MG63 (cell line): ENCODE measurements at regions not wholly inside any gene's neighbourhood (a gene's known extent, or its start where the extent isn't known, plus 50 kb on each side); places are given as distances from the start of the nearest gene placed in this dataset.

Source experiments
- DNase-seq: peaks from one replicate; pipeline ENCODE4 v3.0.0-alpha.2; 2020
- H3K27me3 ChIP-seq: fragments of 250-450 bp; sonication (Bioruptor Pico); 2 replicates; pipeline ENCODE4 v1.5.1; 2020; ENCODE audit warnings: mild to moderate bottlenecking, moderate library complexity
- H3K36me3 ChIP-seq: fragments of 250-450 bp; sonication (Bioruptor Pico); 2 replicates; pipeline ENCODE4 v1.5.1; 2020; ENCODE audit warnings: mild to moderate bottlenecking, moderate library complexity
- H3K4me3 ChIP-seq: fragments of 250-450 bp; sonication (Bioruptor Pico); 2 replicates; pipeline ENCODE4 v1.5.1; 2020; ENCODE audit warnings: mild to moderate bottlenecking, moderate library complexity
- H3K9me3 ChIP-seq: fragments of 250-450 bp; sonication (Bioruptor Pico); 2 replicates; pipeline ENCODE4 v1.5.1; 2020; ENCODE audit warnings: mild to moderate bottlenecking, moderate library complexity

DNA sequence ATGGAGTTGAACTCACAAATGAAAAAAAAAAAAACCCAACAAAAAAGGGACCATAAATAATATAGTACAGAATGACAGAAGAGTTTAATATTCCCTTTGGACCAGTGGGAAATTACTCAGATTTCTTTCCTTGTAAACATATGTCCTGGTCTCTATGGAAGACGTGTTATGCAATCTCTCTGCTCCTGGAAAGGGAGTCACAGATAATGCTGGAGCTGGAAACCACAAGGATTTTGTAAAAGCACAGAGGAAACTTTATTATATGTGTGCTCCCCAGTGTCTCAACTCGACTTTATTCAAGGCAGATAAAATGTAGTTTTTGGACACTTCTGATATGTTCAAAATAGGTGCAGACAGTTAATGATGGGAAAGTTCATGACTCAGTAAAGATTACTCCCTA is 88.1 kb upstream of the ZFP64 start:
- H3K36me3 ChIP-seq: no peaks in the 10 kb centered on the region
- H3K9me3 ChIP-seq: no peaks in the 10 kb centered on the region
- H3K27me3 ChIP-seq: peaks cover 13% of the 10 kb centered on the region
- H3K4me3 ChIP-seq: no peak overlapping the region
- no peak for DNase-seq

- no peaks in the 10 kb centered on the region for H3K36me3 ChIP-seq
- H3K9me3 ChIP-seq: no peaks in the 10 kb centered on the region
- no peak for DNase-seq
- no peak overlapping the region for H3K4me3 ChIP-seq
- H3K27me3 ChIP-seq: peaks cover 3% of the 10 kb centered on the region; the same call in 1 of the 2 replicates
These were observed 83.7 kb upstream of the ZFP64 start for GRCh38 chr20:52275181-52275691.

DNA sequence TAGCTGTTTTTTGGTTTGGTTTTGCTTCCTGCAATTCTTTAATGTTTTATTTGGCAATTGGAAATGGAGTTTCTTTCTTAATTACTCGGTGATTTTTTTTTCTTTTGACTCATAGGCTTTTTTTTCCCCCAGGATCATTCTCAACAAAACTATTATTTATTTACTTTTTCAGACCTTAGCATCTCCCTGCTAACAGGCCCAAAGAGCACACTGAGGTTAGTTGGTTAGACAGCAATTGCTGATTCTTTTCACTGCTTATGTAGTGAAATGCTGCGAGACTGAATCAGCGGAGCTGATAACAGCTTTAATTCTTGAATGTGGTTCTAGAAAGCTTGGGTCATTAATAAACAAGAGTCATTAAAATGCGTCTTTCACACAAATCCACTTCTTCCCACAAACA is 79.1 kb upstream of the ZFP64 start:
- Histone ChIP-seq H3K9me3 (no peaks in the 10 kb centered on the region), H3K4me3 (no peak overlapping the region), H3K36me3 (no peaks in the 10 kb centered on the region), H3K27me3 (no peaks in the 10 kb centered on the region)
- DNase-seq: no peak

DNA sequence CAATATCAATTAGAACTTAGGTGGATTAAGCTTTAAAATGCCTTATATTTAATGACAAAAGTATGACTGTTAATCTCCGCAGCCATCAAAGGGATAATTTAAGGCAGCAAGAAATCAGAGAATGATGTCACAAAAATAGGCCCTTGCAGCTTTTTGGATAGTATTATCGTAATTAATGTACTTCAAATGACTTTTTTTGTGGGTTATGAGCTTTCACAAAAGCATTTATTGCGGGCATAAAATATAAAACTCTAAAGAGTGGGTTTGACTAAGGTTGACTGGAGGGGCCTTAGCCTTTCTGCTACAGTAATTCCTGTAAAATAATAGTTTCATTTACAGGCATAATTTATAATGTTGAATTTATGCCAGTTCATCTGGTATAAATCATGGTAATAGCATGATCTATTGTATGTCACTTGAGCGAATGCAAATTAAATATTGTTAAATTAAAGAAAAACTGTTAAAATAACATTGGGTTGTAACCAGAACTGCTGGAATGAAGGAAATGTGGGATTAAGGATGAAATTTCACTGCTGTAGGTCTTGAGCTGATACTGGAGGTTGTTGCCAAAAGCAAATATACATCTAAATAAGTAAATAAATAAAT is 78.5 kb upstream of the ZFP64 start:
- H3K36me3 ChIP-seq: no peaks in the 10 kb centered on the region
- no peak overlapping the region for H3K4me3 ChIP-seq
- H3K27me3 ChIP-seq: no peaks in the 10 kb centered on the region
- no peak for DNase-seq
- no peaks in the 10 kb centered on the region for H3K9me3 ChIP-seq

- H3K36me3 ChIP-seq: no peaks in the 10 kb centered on the region
- H3K9me3 ChIP-seq: no peaks in the 10 kb centered on the region
- no peak overlapping the region for H3K4me3 ChIP-seq
- DNase-seq: no peak
- no peaks in the 10 kb centered on the region for H3K27me3 ChIP-seq
These were observed 77.7 kb upstream of the ZFP64 start for GRCh38 chr20:52269321-52269720.

GRCh38 chr20:52268184-52268749 is 76.7 kb upstream of the ZFP64 start:
- no peak for DNase-seq
- Histone ChIP-seq H3K4me3 (no peak overlapping the region), H3K36me3 (no peaks in the 10 kb centered on the region), H3K9me3 (no peaks in the 10 kb centered on the region; the same call in 1 of the 2 replicates), H3K27me3 (no peaks in the 10 kb centered on the region)

DNA sequence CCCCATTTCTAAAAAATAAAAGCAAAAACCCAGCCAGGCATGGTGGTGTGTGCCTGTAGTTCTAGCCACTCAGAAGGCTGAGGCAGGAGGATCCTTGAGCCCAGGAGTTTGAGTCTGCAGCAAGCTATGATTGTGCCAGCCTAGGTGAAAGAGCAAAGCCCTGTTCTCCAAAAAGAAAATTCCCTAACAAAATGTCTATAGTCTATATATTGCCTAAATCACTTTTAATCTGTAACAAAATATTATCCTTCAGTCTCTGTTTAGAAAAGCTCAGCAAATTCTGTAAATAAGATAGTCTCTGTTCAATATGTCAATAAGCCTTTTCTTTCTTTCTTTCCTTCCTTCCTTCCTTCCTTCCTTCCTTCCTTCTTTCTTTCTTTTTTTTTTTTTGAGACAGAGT is 75.8 kb upstream of the ZFP64 start:
- Histone ChIP-seq H3K27me3 (no peaks in the 10 kb centered on the region), H3K36me3 (no peaks in the 10 kb centered on the region), H3K4me3 (no peak overlapping the region), H3K9me3 (no peaks in the 10 kb centered on the region; the same call in 1 of the 2 replicates)
- no peak for DNase-seq

GRCh38 chr20:52263757-52264156 is 72.2 kb upstream of the ZFP64 start:
- no peaks in the 10 kb centered on the region for H3K36me3 ChIP-seq
- no peaks in the 10 kb centered on the region for H3K27me3 ChIP-seq
- H3K9me3 ChIP-seq: no peaks in the 10 kb centered on the region; the same call in 1 of the 2 replicates
- H3K4me3 ChIP-seq: no peak overlapping the region
- no peak for DNase-seq

DNA sequence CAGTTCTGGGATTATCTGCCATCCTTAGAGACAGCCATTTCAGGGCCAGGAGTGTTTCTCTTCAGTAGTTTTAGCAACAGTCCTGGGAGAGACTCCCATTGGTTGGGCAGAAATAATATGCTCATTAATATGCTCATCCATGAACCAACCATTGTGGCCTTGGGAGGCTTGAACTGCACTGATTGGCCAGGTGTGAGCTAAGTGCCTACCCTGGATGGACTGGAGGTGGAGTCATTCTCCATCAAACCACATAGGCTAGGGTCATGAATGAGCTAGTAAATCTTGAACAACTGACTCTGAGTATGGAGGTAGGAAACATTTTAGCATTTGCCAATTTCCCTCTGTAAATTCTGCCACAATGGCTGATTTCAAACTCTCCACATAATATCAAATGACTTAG is 70.2 kb upstream of the ZFP64 start:
- no peak overlapping the region for H3K4me3 ChIP-seq
- no peaks in the 10 kb centered on the region for H3K36me3 ChIP-seq
- H3K27me3 ChIP-seq: no peaks in the 10 kb centered on the region
- no peaks in the 10 kb centered on the region; the same call in 1 of the 2 replicates for H3K9me3 ChIP-seq
- no peak for DNase-seq

DNA sequence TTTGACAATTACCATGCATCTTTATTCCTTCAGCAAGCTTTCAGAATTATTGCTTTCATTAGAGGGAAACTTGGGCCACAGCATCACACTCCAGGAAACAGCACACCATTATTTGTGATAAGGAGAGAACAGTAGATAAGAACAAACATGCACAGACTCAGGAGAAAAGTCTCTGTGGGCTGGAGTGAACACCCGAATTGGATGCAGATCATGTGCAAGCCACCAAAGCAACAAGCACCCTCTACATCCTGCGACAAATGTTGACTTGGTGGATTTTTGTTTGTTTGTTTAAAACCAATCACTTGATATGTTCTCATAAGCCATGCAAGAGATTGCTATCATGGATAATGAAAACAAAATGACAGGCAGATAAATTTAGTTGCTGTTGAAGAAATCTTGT is 67.7 kb upstream of the ZFP64 start:
- no peak for DNase-seq
- no peaks in the 10 kb centered on the region; the same call in 1 of the 2 replicates for H3K9me3 ChIP-seq
- H3K27me3 ChIP-seq: no peaks in the 10 kb centered on the region
- no peaks in the 10 kb centered on the region for H3K36me3 ChIP-seq
- no peak overlapping the region for H3K4me3 ChIP-seq

GRCh38 chr20:52256454-52256853 is 64.9 kb upstream of the ZFP64 start:
- no peak for DNase-seq
- Histone ChIP-seq H3K36me3 (no peaks in the 10 kb centered on the region), H3K4me3 (no peak overlapping the region), H3K9me3 (no peaks in the 10 kb centered on the region), H3K27me3 (no peaks in the 10 kb centered on the region)

DNA sequence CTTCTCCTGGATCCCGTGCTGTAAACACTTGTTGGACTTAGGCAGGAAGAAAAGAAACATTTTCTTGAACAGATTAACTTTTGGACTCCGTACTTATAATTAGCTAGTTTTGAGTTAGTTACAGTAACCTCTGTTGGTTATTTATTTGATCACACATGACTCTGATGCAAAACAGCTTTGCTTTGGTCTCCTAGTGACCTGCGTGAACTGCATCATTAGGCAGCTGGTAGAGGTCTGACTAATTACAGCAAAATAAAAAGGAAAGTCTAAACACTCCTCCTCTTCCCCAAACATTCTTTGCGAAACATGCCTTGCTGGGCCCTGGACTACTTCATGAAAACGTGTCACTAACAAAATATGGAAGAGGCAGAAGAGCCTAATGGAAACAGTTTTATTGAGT is 61.1 kb upstream of the ZFP64 start:
- H3K4me3 ChIP-seq: no peak overlapping the region
- no peaks in the 10 kb centered on the region for H3K27me3 ChIP-seq
- no peaks in the 10 kb centered on the region for H3K9me3 ChIP-seq
- no peak for DNase-seq
- H3K36me3 ChIP-seq: no peaks in the 10 kb centered on the region

DNA sequence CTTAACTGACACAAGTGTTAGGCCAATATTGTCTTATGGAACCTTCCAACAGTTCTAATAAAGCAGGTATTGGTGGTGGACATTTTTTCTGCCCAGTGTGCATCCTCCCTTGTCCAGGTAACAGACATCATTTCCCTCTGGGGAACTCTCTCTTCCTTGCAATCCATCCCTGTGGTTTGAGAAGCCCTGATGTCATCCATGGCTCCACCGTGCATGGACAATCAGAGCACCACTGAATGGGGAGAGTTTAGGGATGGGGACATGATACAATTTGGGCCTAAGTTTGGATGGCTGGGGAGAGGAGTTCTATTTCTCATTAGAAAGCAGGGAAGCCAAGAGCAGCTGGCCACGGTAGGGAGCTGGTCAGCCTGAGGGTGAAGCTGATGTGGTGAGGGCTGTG is 60.2 kb upstream of the ZFP64 start:
- no peaks in the 10 kb centered on the region for H3K9me3 ChIP-seq
- H3K27me3 ChIP-seq: no peaks in the 10 kb centered on the region
- H3K36me3 ChIP-seq: no peaks in the 10 kb centered on the region
- H3K4me3 ChIP-seq: no peak overlapping the region
- no peak for DNase-seq

- Histone ChIP-seq H3K9me3 (no peaks in the 10 kb centered on the region), H3K27me3 (no peaks in the 10 kb centered on the region), H3K36me3 (no peaks in the 10 kb centered on the region), H3K4me3 (no peak overlapping the region)
- DNase-seq: no peak
These were observed 59.6 kb upstream of the ZFP64 start for GRCh38 chr20:52251136-52251700.

DNA sequence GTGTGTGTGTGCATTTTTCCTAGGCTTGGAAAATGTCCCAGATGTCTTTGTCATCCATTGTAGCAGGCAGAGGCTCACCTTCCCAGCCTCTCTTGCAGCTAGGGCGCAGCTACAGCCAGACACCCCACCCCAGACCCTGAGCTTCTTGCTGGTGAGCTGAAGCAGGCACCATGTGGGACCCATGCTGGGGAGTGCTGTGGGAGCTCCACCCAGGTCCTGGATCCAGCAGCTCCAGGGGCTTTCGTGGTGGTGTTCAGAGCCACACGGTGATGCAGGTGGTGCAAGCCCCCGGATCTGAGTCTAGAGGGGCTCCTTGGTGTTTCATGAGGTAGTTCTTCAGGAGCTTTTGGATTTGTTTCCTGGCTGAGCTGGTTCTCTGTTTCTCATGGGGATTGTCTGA is 56.0 kb upstream of the ZFP64 start:
- H3K4me3 ChIP-seq: no peak overlapping the region
- no peaks in the 10 kb centered on the region for H3K9me3 ChIP-seq
- no peak for DNase-seq
- H3K27me3 ChIP-seq: peaks cover 2% of the 10 kb centered on the region; the same call in 1 of the 2 replicates
- no peaks in the 10 kb centered on the region for H3K36me3 ChIP-seq

DNA sequence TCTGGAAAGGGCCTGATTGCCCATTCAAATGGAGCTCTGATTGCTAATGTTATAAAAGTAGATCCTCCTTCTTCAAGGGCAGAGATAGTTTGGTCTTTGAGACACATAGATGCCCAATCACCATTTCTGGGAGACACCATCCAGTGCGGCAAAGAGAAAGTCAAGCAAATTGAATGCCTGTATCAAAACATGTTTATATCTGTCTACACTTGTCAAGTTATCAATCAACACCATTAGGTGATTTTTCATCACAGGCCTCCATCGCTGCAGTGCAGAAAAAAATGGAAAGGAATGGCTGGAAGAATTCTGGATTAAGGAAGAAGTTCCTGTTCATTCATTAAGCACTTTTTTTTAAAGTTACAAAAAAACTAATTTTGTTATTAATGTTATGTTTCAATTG is 54.8 kb upstream of the ZFP64 start:
- no peak for DNase-seq
- no peak overlapping the region for H3K4me3 ChIP-seq
- H3K36me3 ChIP-seq: no peaks in the 10 kb centered on the region
- H3K27me3 ChIP-seq: peaks cover 11% of the 10 kb centered on the region; the same call in 1 of the 2 replicates
- H3K9me3 ChIP-seq: no peaks in the 10 kb centered on the region

DNA sequence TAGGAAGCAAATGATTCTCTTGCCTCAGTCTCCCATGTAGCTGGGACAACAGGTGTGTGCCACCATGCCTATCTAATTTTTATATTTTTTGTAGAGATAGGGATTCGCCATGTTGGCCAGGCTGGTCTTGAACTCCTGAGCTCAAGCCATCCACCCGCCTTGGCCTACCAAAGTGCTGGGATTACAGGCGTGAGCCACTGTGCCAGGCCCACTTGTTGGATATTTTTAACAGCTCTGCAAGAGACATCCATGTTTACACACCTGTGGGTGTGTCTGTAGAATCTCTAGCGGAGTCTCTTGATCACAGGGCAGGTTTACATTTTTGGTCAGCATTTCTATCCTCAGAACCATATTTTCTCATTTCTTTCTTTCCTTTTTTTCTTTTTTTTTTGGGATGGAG is 53.1 kb upstream of the ZFP64 start:
- no peaks in the 10 kb centered on the region for H3K9me3 ChIP-seq
- H3K4me3 ChIP-seq: no peak overlapping the region
- H3K27me3 ChIP-seq: peaks cover 12% of the 10 kb centered on the region; the same call in 1 of the 2 replicates
- no peaks in the 10 kb centered on the region for H3K36me3 ChIP-seq
- no peak for DNase-seq
